Lung microvascular endothelial cell (primary cell): ENCODE measurements at regions not wholly inside any gene's neighbourhood (a gene's known extent, or its start where the extent isn't known, plus 50 kb on each side); places are given as distances from the start of the nearest gene placed in this dataset.

Source experiments
- DNase-seq, 2 donors: peaks; one replicate each; pipeline versions ENCODE4 v3.0.0 to v3.0.0-alpha.2; 2010; ENCODE audit warnings: low read depth in 2 of 2

DNA sequence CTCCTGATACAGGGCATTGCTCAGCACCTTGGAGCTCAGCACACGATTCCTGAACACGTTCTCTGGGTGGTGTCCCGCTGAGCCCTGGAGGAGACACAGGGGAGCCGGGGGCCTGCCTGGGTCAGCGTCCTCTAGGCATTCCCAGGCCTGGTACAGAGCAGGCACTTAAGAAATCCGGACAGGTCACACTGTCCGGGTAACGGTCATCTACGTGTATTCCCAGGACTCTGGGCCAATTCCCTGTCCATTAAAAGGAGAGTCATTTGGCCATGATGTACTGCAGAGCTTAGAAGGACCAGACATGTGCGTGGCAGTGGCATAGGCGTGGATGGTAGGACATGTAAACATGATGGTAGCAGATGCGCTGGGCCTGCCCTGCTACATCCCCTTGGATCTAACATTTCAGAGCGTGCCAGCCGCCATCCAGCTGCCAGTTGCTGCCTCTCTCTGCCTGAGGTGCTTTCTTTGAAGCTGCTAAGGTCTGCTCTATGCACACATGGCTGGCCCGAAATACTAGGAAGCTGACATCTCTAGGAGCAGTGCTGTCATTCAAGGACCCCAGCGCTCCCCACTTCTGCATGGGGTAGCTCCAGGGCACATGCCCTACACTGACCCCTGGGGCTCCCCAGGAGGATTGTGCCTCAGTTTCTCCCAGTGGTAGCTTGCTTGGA lies 273.1 kb upstream of the RTL1 start:
- DNase-seq: no peak

GRCh38 chr14:101177301-101177971 lies 273.9 kb upstream of the RTL1 start:
- DNase-seq: no peak

GRCh38 chr14:101178184-101179072 lies 274.9 kb upstream of the RTL1 start:
- DNase-seq: no peak

GRCh38 chr14:101179691-101180211 lies 276.2 kb upstream of the RTL1 start:
- DNase-seq: no peak

DNA sequence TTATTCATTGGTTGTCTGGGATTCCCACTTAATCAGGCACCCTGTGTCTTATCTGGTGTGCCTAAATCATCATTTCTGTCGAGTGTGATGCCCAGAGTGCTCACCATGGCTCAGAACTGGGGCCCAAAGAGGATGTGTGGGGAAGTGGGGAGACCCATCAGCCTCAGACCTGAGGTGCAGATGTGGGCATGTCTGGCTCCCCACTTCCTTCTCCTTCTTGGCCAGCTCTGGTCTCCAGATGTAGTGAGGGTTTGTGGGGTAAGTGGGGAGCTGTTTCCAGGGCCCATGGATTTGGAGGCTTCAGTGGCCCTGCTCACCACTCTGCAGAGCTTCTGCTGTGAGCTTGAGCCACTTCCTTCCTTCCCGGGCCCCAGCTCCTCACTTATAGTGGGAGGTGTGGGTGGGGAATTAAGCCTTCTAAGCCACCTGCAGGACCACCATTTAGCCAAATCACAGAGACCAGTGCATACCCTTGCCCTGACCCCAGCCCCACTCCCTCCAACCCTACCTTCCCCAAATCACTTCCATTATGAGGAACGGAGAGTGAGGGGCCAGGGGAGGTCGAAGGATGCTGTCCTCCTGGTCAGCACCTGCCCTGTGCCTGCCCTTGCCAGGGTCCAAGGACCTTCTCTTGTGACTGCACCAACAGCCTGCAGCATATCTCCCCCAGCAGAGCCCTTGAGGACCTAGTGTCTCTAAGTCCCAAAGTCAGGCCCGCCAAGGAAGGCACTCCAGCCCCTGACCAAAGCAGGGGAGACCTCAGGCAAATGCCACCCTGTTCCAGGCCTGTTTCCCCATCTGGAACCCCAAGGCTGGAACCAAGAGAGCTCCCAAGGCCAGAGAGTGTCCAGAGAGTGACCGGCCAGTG lies 278.2 kb upstream of the RTL1 start:
- no peak for DNase-seq

- DNase-seq: no peak
These were observed 279.0 kb upstream of the RTL1 start for GRCh38 chr14:101182476-101182875.

GRCh38 chr14:101183376-101184103 lies 280.0 kb upstream of the RTL1 start:
- DNase-seq: no peak

GRCh38 chr14:101184104-101184455 lies 280.6 kb upstream of the RTL1 start:
- no peak for DNase-seq

- DNase-seq: no peak
These were observed 281.1 kb upstream of the RTL1 start for GRCh38 chr14:101184572-101184971.

- no peak for DNase-seq
These were observed 281.7 kb upstream of the RTL1 start for GRCh38 chr14:101185073-101185835.

DNA sequence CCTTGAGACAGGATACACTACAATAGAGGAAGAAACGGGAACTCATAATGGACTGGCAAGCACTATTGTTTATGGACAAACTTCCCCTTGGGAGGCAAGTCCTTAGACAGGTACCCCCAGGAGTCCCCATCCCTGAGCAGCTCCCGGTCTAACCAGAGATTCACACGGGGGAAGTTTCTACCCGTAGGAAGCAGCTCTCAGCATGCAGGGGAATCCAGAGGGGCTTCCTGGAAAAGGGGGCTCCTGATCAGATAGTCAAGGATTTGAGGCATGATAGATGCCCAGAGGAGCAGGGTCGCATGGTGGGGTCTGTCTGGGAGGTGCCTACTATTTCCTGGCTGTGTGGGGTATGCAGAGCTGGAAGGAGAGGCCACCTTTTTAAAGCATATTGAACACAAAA lies 282.4 kb upstream of the RTL1 start:
- DNase-seq: no peak

GRCh38 chr14:101186544-101186943 lies 283.0 kb upstream of the RTL1 start:
- no peak for DNase-seq

GRCh38 chr14:101186992-101187815 lies 283.7 kb upstream of the RTL1 start:
- DNase-seq: no peak

DNA sequence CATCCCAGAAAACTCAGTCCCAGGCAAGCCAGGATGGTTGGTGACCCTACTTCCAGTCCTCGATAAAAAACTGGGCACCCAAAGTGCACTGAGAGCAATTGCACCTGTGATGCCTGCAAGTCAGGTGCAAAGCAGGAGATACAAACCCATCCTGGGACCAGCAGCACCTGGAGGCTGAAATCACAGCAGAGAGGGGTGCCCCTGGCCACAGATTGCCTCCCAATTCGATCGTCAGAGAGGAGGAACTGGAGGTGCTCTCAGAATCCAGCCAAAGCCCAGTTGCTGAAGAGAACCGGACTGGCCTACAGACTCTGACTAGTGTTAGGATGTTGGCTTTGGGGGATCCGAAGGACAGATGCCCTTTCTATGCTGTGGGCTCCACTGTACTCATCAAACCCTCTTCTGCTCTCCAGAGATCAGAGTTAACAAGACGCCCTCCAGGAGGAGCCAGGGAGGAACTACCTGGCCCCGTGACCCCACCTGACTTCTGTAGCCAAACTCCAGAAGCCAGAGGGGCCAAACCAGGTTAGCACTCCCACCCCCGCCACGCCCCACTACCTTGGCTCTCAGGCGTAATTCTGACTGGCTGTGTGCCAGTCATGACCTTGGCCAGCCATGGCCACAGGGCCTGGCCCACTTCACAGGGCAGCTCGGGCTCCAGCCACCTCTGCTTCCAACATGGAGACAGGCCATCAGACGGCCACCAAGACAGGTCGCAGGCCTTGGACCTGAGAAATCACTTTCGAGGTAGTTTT lies 284.5 kb upstream of the RTL1 start:
- no peak for DNase-seq

DNA sequence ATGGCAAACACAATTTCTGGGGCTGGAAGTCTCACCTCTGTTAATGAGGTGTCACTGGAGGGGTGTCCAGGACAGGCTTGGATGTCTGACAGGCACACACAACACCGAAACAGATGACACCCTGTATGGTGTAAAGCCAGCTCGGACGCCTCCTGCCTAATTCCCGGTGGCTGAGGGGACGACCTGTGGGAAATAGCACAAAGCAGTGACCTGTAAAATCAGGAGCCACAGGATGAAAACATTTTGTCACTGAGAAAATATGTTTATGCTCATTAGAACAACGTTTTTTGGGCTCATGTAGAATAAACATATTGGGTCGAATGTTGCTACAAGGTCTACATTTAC lies 285.0 kb upstream of the RTL1 start:
- no peak for DNase-seq

DNA sequence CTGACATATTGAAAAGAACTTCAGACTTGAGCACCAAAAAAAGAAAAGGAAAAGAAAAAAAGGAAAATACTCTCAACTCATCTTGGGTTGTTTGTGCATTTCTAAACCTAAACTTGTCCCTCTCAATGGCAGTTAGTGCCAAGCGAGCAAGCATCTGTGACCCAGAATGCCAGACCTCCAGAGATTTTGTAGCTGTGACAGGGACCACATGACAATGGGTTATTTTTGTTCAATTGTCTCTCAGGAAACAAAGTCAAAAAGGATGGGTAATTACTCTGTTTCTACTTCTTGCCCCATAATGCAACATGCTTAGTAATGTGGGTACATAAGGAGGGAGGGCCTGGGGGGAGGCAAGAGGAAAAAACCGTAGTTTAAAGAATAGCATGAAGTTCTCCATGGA lies 285.7 kb upstream of the RTL1 start:
- no peak for DNase-seq

DNA sequence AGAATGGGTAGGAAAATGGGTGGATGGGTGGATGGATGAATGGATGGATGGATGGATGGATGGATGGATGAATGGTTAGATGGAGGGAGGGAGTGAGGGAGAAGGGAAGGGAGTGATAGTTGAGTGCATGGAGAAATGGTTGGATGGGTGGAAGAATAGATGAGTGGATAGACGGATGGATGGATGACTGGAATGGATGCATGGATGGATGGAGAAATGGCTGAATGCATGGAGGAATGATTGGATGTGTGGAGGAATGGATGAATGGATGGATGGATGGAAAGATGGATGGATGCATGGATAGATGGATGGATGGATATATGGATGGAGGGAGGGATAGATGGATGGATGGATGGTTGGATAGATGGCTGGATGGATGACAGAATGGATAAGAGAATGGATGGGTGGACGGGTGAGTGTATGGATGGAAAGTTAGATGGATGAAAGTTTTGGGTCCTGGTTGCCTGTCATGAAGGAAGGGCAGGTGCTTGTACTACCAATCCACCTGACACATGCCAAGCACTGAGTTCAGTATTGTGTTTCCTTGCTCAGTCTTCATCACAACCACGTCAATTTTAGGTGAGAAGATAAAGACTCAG lies 286.5 kb upstream of the RTL1 start:
- DNase-seq: no peak

DNA sequence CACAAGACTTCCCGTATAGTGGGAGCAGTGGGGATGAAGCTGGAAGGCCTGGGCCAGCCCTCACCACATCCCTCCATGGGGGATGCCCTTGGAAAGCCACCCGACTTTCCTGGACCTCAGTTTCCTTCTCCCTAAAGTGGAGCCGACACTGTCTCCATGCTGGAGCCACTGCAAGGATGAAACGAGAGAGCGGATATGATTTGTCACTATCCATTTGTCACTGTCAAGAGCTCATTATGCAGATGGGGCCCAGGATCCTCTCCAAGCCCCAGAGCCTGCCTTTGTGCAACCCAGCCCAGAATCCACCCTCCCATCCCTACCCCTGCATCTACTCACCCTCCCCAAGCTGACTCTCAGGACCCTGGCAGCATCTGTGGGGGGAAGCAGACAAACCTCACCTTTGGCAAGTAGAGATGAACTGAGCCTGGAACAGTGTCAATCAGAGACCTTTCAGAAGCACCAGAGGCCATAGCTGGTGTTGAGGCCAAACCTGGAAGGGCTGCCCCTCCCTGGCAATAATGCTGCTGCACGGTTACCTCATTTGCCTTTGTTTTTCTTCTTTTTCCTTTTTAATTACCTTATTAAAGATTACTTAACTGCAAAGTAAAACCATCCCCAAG lies 287.7 kb upstream of the RTL1 start:
- DNase-seq: no peak
